ELR (cell line): ENCODE measurements at regions not wholly inside any gene's neighbourhood (a gene's known extent, or its start where the extent isn't known, plus 50 kb on each side); places are given as distances from the start of the nearest gene placed in this dataset.

ENCODE experiments used
- DNase-seq: peaks from one replicate; pipeline ENCODE4 v3.0.0-alpha.2; 2015; ENCODE audit warnings: low read depth

GRCh38 chr13:44093607-44094564 is 214.2 kb downstream of the LACC1 start:
- no peak for DNase-seq

DNA sequence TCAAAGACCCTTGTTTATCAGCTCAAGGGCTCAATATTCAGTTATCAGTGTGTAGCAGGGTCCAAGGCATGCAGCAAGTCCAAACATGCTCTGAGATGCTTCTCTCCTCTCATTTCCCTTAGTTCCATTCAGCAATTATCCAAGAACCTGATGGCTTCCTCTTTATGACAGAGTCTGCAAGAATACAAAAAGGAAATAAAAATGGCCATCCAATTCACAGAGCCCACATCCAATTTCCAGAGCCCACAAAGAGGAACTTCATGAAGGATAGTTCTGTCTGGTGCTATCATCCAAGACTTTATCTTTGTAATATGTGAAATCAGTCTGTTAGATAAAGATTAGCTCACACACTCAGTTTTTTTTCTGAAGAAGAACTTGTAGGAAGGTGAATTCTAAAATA is 217.2 kb downstream of the LACC1 start:
- no peak for DNase-seq

DNA sequence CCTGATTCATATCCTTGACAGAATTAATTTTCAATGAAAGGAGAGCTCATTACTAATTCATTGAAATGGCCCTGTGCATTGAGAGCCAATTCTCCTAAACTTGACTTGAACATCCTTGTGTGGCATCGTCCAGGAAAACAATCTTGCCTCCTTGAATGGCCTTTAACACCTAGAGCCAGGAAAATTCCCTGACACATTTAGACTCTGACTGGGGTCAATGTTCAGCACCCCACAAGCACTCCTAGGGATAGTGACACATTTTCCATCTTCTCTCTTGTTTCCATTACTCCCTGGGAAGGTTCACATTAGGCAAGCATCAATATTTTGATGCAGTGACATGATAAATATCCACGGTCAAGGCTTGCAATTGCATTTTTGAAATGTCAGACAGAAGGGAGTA is 218.9 kb downstream of the LACC1 start:
- DNase-seq, result no peak

- DNase-seq, result peak; percentile 6
These were observed 221.8 kb downstream of the LACC1 start for GRCh38 chr13:44101347-44102083.

DNA sequence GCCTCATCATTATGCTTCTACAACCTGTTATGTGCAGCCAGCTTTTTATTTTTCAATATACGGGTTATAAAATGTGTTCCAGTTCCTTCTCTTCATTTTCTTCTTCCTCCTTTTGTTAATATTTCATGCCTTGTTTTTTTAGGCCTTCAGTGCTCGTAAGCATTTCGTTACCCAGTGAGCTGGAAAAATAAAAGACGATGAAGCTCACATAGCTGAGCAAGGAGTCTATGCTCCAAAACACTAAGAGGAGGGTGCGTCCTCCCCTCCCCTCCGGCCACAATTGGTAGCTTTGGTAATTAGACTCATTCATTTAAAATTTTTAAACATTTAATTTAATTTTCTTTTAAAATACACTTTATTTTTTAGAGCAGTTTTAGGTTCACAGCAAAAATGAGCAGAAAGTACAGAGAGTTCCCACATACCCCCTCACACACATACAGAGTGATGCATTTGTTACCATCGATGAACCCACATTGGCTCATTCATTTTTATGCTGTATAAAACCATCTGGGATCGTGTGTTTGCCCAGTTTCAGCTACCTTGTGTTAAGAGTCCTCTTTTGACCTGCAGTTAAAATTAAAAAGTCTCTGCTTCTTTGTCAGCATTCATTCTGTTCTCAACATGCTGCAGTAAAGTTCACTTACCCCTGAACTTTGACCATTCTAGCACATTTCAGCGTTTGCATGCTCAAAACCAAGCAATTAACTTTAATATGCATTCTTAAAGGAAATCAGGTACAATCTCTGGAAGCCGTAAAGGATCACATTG is 223.9 kb downstream of the LACC1 start:
- DNase-seq, result no peak

DNA sequence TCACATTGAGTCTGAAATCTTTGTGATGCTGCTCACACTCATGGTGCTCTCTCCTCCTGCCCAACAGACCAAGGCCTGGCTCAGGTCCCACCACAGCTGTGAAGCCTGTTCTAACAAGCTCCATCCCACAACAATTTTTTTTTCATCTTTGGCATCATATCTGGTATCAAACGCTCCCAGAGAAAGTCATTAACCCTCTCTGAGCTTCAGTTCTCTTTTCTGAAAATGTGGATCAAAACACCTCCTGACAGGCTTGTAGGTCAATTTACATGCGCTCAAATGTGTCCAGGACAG is 224.4 kb downstream of the LACC1 start:
- DNase-seq, result no peak

DNA sequence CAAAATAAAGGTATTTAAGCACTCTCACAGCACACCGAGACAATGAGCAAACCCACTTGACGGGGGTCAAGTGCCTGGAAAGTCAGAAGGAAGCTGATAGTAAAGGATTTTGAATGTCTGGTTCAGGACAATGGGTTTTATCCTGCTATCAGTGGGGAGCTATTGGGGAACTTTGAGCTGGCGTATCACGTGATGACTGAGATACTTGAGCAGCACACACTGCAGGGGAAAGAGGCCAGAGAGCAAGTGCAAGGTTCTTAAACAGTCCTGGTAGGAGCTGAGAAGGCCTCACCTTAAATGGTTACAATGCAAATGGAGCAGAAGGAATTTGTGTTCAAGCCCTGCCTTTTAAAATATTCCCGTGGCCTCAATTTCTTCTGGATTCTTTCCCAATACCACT is 225.3 kb downstream of the LACC1 start:
- no peak for DNase-seq

DNA sequence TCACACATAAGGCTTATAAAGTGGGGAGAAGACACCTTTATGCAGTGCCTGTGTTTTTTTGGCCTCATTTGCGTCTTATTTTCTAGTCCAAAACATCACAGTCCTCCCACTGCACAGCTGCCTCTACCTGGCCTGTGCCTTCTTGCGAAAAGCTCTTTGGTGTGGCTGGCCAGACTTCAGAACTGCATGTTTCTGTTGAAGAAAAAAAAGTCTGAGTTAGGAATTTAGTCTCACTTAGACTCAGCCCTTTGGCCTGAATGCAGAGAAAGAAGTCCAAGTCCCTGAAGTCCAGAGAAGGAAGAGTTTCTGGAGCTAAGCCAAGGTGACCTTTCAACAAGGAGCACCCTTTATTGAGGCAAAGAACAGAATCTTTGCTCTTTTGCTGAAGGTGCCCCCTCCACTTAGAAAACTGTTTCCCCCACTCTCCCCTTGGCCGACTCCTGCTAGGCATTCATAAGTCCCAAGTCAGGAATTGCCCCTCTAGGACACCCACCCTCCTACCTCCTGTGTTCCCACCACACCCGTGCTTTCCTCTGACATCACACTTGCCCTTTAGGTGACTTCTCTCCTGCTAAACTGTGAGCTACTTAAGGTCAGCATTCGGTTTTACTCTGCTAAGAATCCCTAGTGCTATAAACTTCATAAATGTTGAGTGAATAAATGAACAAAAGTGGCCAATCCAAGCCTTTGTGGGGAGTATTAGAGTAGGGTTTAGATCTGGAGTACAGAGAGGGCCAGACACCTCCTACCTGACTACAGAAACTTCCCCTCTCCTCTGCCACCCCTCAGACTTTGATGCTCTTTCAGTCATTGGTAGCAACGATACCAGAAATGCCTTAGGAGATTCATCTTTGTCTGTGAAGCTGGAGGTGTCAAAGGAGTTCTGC is 226.8 kb downstream of the LACC1 start:
- DNase-seq, result no peak

- DNase-seq, result no peak
These were observed 227.8 kb downstream of the LACC1 start for GRCh38 chr13:44107357-44108121.

DNA sequence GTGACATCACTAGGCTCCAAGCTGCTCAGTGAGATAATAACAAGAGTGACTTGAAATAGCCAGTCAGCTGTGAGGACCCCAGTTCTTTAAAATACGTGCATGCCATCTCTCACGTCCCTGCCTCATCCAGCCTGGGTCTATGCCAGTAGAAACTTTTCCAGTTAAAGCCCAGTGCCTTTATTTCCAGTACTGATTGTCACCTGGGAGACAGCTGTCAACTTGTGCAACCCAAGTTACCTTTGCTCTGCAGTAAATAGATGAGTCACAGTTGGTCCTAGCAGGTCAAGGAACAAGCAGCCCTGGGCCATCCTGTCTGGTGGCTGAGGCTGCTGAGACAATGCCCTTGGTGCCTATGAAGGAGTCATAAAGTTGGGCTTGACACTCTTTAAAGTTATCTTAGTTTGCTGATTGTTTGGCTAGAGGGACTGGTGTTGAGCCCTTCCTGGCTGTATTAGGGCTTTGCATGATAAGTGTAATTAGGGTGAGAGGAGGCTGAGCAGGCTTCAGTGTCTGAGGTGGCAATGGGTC is 228.7 kb downstream of the LACC1 start:
- DNase-seq, result no peak

- no peak for DNase-seq
These were observed 230.5 kb downstream of the LACC1 start for GRCh38 chr13:44110091-44110621.

DNA sequence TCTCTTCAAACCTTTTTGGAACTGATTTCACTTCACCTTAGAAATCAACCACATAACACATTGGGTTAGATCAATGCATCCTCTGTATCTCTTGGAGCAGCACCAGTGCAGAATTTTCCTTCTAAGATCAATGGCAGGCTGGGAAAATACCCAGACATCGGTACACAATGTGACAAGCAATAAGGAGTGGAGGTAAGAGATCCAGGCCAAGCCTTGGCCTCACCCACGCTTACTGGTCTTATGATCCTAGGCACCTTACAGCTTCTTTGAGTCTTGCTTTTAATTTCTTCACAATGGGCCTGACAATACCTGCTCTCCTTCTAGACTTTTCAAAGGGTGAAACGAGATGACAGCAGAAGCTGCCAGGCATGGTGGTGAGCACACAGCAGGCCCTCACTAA is 232.0 kb downstream of the LACC1 start:
- no peak for DNase-seq

DNA sequence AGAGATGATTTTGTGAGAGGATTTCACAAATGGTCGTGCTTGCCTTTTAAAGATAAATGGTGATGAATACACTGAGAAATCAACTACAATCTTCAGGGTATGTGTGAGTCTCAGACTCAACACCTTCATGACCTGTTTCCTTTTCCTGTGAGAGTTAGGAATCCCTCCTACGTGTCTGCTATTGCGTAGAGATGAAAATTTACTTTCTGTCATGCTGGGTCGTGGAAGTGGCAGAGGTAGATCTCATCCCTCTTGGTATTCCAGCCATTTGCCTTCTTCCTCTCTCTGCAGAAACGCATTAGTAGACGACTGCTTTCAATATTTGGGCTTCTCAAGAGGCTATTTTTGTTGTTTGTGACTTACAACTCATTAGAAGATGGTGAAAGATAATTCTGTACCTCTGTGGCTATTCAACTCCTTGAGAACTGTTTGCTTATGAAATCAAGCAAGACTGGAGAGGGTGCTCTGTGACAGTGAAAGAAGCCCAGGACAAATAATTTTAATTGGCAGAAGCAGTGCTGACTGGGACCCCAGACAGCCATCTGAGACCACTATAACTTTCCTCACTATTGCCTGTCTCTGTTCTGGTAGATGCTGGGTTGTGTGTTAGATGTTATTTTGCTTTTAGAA is 233.1 kb downstream of the LACC1 start:
- no peak for DNase-seq

DNA sequence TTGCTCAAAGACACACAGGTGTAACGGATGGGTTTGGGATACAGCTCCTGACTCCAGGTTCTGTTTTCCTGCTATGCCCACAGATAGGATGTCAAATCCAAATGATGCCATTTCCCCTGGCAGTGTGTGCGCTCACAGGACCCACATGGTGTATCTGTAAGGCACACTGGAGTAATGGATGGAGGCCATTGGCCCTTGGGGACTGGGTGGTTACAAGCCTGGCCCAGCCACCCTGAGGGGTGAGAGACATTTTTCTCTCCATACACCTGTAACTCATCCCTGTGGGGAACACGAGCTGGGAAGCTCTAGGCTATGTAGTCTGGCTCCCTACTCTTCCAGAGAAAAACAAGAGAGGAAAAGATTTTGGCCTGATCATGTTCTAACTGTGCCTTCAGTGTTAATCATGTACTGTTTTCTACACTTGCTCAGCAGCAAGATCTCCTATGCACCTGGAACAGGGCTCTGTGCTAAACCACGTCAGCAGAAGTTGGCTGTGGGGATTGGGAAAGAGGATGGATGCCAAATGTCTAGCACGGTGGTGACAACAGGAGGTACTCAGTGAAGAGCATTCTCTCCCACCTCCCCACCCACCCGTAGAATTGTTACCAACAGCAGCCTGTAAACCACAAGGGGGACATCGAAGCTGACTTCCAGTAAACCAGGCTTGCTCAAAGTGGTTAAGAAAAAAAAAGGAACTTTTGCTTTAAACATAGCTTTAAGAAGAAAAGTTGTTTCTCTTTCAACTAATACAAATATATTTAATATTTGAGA is 237.0 kb downstream of the LACC1 start:
- peak; percentile 24 for DNase-seq

DNA sequence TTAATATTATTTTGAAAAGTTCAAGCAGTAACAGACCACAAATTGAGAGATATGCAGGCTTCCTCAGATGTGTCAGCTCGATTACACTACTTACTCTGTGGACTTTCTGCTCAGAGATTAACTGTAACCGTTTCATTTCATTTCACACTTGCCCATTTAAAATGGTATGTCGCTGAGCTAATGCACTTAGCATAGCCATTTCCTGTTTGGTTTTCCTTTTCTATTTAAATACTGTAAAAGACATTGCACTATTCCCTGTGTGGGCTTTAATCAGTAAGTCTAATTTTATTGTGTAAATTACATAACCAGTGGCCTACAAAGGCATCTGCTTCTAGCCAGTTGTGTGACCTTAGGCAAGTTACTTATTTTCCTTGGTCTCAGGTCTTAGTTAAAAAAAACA is 237.6 kb downstream of the LACC1 start:
- DNase-seq, result peak; percentile 27

DNA sequence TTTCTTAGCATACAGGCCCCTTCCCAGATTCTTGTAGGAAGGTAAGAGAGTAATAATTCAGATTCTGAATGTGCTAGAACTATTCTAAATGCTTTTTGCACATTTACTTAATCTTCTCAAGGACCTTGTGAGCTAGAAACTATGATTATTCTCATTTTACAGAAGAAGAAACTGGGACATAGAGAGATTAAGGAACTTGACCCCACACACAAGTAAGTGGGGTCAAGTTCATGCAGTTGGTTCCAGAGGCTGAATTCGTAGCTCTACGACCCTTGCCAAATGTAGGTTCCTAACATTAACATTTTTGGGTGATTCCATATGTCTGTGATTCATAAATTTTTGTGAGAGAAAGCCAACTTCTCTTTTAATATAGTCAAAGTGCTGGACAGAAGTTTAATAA is 238.1 kb downstream of the LACC1 start:
- DNase-seq, result no peak

GRCh38 chr13:44118881-44119280 is 239.2 kb downstream of the LACC1 start:
- DNase-seq, result no peak

- no peak for DNase-seq
These were observed 240.3 kb downstream of the LACC1 start for GRCh38 chr13:44120043-44120442.
